NOMO-1 (cell line): ENCODE measurements at regions not wholly inside any gene's neighbourhood (a gene's known extent, or its start where the extent isn't known, plus 50 kb on each side); places are given as distances from the start of the nearest gene placed in this dataset.

Experiments
- DNase-seq, 2 experiments: peaks; one replicate each; lab custom pipeline; 2025; ENCODE audit not compliant: unreplicated experiment in 2 of 2; lab: John Stamatoyannopoulos, UW

- DNase-seq = no peak
These were observed 1409.0 kb downstream of the PLA2G4A start for GRCh38 chr1:188237573-188238348.

- DNase-seq = peak; percentile 13 to 65
These were observed 1412.1 kb downstream of the PLA2G4A start for GRCh38 chr1:188240772-188241406.

GRCh38 chr1:188241629-188242028 lies 1412.9 kb downstream of the PLA2G4A start:
- DNase-seq = peak in 1 of 2 experiments; percentile 6

GRCh38 chr1:188243456-188243855 lies 1414.7 kb downstream of the PLA2G4A start:
- no peak for DNase-seq

GRCh38 chr1:188244681-188245080 lies 1415.9 kb downstream of the PLA2G4A start:
- DNase-seq = no peak

GRCh38 chr1:188247255-188247654 lies 1418.5 kb downstream of the PLA2G4A start:
- DNase-seq = no peak

- peak; percentile 2 to 65 for DNase-seq
These were observed 1421.1 kb downstream of the PLA2G4A start for GRCh38 chr1:188249811-188250210.

- no peak for DNase-seq
These were observed 1422.3 kb downstream of the PLA2G4A start for GRCh38 chr1:188251036-188251435.

- DNase-seq = no peak
These were observed 1433.1 kb downstream of the PLA2G4A start for GRCh38 chr1:188261849-188262248.

- DNase-seq = no peak
These were observed 1441.2 kb downstream of the PLA2G4A start for GRCh38 chr1:188269956-188270355.

- no peak for DNase-seq
These were observed 1441.7 kb downstream of the PLA2G4A start for GRCh38 chr1:188270497-188270896.

- no peak for DNase-seq
These were observed 1449.0 kb downstream of the PLA2G4A start for GRCh38 chr1:188277771-188278170.

- no peak for DNase-seq
These were observed 1453.2 kb downstream of the PLA2G4A start for GRCh38 chr1:188281921-188282320.

GRCh38 chr1:188295157-188295556 lies 1466.4 kb downstream of the PLA2G4A start:
- DNase-seq = no peak

- no peak for DNase-seq
These were observed 1474.0 kb downstream of the PLA2G4A start for GRCh38 chr1:188302746-188303145.

- DNase-seq = no peak
These were observed 1485.9 kb downstream of the PLA2G4A start for GRCh38 chr1:188314557-188315137.

- DNase-seq = no peak
These were observed 1489.1 kb downstream of the PLA2G4A start for GRCh38 chr1:188317894-188318293.

GRCh38 chr1:188325211-188325610 lies 1496.5 kb downstream of the PLA2G4A start:
- DNase-seq = no peak

GRCh38 chr1:188343914-188344313 lies 1515.2 kb downstream of the PLA2G4A start:
- DNase-seq = no peak

- DNase-seq = no peak
These were observed 1521.4 kb downstream of the PLA2G4A start for GRCh38 chr1:188350104-188350503.

GRCh38 chr1:188355082-188355481 lies 1526.3 kb downstream of the PLA2G4A start:
- no peak for DNase-seq

GRCh38 chr1:188355847-188356246 lies 1527.1 kb downstream of the PLA2G4A start:
- DNase-seq = no peak
